ENCODE measurements at regions not wholly inside any gene's neighbourhood (a gene's known extent, or its start where the extent isn't known, plus 50 kb on each side); places are given as distances from the start of the nearest gene placed in this dataset.
"Not testable (repeated sequence)": the region's sequence is repeated elsewhere in the genome, so short reads cannot be mapped to it uniquely, and the experiment has no call there.

DNA sequence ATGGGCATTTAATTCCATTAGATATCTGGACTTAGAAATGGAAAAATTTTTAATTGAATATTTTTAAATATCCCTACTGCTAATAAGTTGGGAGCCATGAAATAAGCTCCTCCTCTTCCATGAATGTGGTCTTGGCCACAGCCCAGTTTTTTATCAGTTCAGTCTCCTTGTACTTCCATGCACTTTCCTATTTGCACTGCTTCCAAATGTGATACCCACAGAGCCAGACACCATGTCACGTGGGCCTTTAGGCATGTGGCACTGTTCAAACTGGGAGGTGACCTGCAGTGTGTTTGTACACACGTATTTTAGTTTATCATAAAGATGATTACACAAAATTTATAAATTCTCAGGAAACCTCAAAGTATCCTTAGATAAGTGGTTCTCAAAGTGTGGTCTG, 80.1 kb upstream of the DGKG start:
- no peak overlapping the region for H3K27ac ChIP-seq (ENCODE audit: low read depth in 1 of 2, low read length in 1 of 2)
- H3K27me3 ChIP-seq (ENCODE audit: control insufficient read depth in 3 of 3, insufficient read depth in 3 of 3, low read length in 2 of 3), result no peaks in the 10 kb centered on the region
- H3K9me3 ChIP-seq (ENCODE audit: control insufficient read depth in 4 of 4, insufficient read depth in 3 of 4, low read length in 3 of 4), result no peaks in the 10 kb centered on the region
- no peak for ATAC-seq (ENCODE audit: insufficient read depth, low FRiP score)
- H3K9ac ChIP-seq (ENCODE audit: insufficient read depth in 1 of 2, low read length in 2 of 2), result no peak overlapping the region
- no peak overlapping the region for H3K4me3 ChIP-seq
- TF ChIP-seq CTCF (IDR thresholded peaks at IDR 0.05; ENCODE audit: control extremely low read depth, extremely low read depth), result no peak
- 32 to 53% methylated on average over 2 of the region's 2 CpGs for whole genome bisulfite sequencing, 2 donors
- H3K36me3 ChIP-seq (ENCODE audit: control insufficient read depth in 4 of 4, insufficient read depth in 4 of 4, low read length in 4 of 4), result no peaks in the 10 kb centered on the region
- DNase-seq, result no peak
- H3K4me1 ChIP-seq (ENCODE audit: control insufficient read depth in 5 of 5, insufficient read depth in 5 of 5, low read length in 5 of 5), result peaks cover 0 to 1% (median 0%) of the 10 kb centered on the region in 5 donors

- peak overlapping the region in 1 of 2 donors; percentile 27 for H3K27ac ChIP-seq (ENCODE audit: low read depth in 1 of 2, low read length in 1 of 2)
- H3K9ac ChIP-seq (ENCODE audit: insufficient read depth in 1 of 2, low read length in 2 of 2), result no peak overlapping the region
- no peak overlapping the region for H3K4me3 ChIP-seq
- ATAC-seq (ENCODE audit: insufficient read depth, low FRiP score) (no peak), DNase-seq (no peak)
- no peaks in the 10 kb centered on the region for H3K9me3 ChIP-seq (ENCODE audit: control insufficient read depth in 4 of 4, insufficient read depth in 3 of 4, low read length in 3 of 4)
- peaks cover 0 to 1% (median 0%) of the 10 kb centered on the region in 5 donors for H3K4me1 ChIP-seq (ENCODE audit: control insufficient read depth in 5 of 5, insufficient read depth in 5 of 5, low read length in 5 of 5)
- no peak for TF ChIP-seq CTCF (IDR thresholded peaks at IDR 0.05; ENCODE audit: control extremely low read depth, extremely low read depth)
- 85 to 94% methylated on average over 3 of the region's 3 CpGs for WGBS, 2 donors
- no peaks in the 10 kb centered on the region for H3K27me3 ChIP-seq (ENCODE audit: control insufficient read depth in 3 of 3, insufficient read depth in 3 of 3, low read length in 2 of 3)
- no peaks in the 10 kb centered on the region for H3K36me3 ChIP-seq (ENCODE audit: control insufficient read depth in 4 of 4, insufficient read depth in 4 of 4, low read length in 4 of 4)
Measured at GRCh38 chr3:186440891-186441290, 78.9 kb upstream of the DGKG start.

GRCh38 chr3:186439725-186440124, 77.7 kb upstream of the DGKG start:
- H3K4me3 ChIP-seq, result no peak overlapping the region
- H3K4me1 ChIP-seq (ENCODE audit: control insufficient read depth in 5 of 5, insufficient read depth in 5 of 5, low read length in 5 of 5), result peaks cover 0 to 1% (median 0%) of the 10 kb centered on the region in 5 donors
- WGBS, 2 donors, result 71 to 84% methylated on average over 6 of the region's 6 CpGs
- no peaks in the 10 kb centered on the region for H3K9me3 ChIP-seq (ENCODE audit: control insufficient read depth in 4 of 4, insufficient read depth in 3 of 4, low read length in 3 of 4)
- no peak overlapping the region for H3K27ac ChIP-seq (ENCODE audit: low read depth in 1 of 2, low read length in 1 of 2)
- H3K36me3 ChIP-seq (ENCODE audit: control insufficient read depth in 4 of 4, insufficient read depth in 4 of 4, low read length in 4 of 4), result no peaks in the 10 kb centered on the region
- no peak for TF ChIP-seq CTCF (IDR thresholded peaks at IDR 0.05; ENCODE audit: control extremely low read depth, extremely low read depth)
- H3K27me3 ChIP-seq (ENCODE audit: control insufficient read depth in 3 of 3, insufficient read depth in 3 of 3, low read length in 2 of 3), result no peaks in the 10 kb centered on the region
- no peak for DNase-seq
- no peak overlapping the region for H3K9ac ChIP-seq (ENCODE audit: insufficient read depth in 1 of 2, low read length in 2 of 2)
- ATAC-seq (ENCODE audit: insufficient read depth, low FRiP score), result no peak

DNA sequence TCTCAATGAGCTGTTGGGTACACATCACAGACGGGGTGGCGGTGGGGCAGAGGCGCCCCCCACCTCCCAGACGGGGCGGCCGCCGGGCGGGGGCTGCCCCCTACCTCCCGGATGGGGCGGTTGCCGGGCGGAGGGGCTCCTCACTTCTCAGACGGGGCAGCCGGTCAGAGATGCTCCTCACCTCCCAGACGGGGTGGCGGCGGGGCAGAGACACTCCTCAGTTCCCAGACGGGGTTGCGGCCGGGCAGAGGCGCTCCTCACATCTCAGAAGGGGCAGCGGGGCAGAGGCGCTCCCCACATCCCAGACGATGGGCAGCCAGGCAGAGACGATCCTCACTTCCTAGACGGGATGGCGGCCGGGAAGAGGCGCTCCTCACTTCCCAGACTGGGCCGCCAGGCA, 73.3 kb upstream of the DGKG start:
- not testable (repeated sequence) for H3K4me1 ChIP-seq (ENCODE audit: control insufficient read depth in 5 of 5, insufficient read depth in 5 of 5, low read length in 5 of 5); H3K9me3 ChIP-seq (ENCODE audit: control insufficient read depth in 4 of 4, insufficient read depth in 3 of 4, low read length in 3 of 4); H3K4me3 ChIP-seq; H3K27me3 ChIP-seq (ENCODE audit: control insufficient read depth in 3 of 3, insufficient read depth in 3 of 3, low read length in 2 of 3); DNase-seq; ATAC-seq (ENCODE audit: insufficient read depth, low FRiP score); H3K36me3 ChIP-seq (ENCODE audit: control insufficient read depth in 4 of 4, insufficient read depth in 4 of 4, low read length in 4 of 4); H3K27ac ChIP-seq (ENCODE audit: low read depth in 1 of 2, low read length in 1 of 2); H3K9ac ChIP-seq (ENCODE audit: insufficient read depth in 1 of 2, low read length in 2 of 2)
- WGBS, 2 donors, result 93 to 98% methylated on average over 25 to 30 of the region's 30 CpGs
